ENCODE measurements at regions not wholly inside any gene's neighbourhood (a gene's known extent, or its start where the extent isn't known, plus 50 kb on each side); places are given as distances from the start of the nearest gene placed in this dataset.
A peak's percentile ranks its signal among the peaks of the same experiment; 100 is the strongest.

GRCh38 chr10:107415446-107415845 lies 250.9 kb upstream of the SORCS1 start:
- ATAC-seq, result no peak
- peaks cover 0 to 4% (median 0%) of the 10 kb centered on the region in 9 donors for H3K27me3 ChIP-seq
- no peak for DNase-seq
- H3K27ac ChIP-seq, result no peak overlapping the region
- TF ChIP-seq CTCF (IDR thresholded peaks at IDR 0.05) (no peak), POLR2A (IDR thresholded peaks at IDR 0.05) (no peak)
- no peaks in the 10 kb centered on the region for H3K36me3 ChIP-seq
- no peaks in the 10 kb centered on the region for H3K4me1 ChIP-seq
- no peak overlapping the region for H3K4me3 ChIP-seq
- no peaks in the 10 kb centered on the region for H3K9me3 ChIP-seq
- intact Hi-C loops (cut with DNase I), result loop anchor here in 2 of 10 donors (10.0 kb wide), 1 partner anchor 399 kb away; no protein-coding TSS in a partner anchor
- WGBS, 4 donors, result 86 to 95% (median 89%) methylated on average over 2 of the region's 2 CpGs

- no peak overlapping the region for H3K4me3 ChIP-seq
- intact Hi-C loops (cut with DNase I), result loop anchor here in 3 of 10 donors (5.0 to 10.0 kb wide), 2 partner anchors 401 to 403 kb away; no protein-coding TSS in a partner anchor
- H3K27me3 ChIP-seq, result peaks cover 0 to 4% (median 0%) of the 10 kb centered on the region in 9 donors
- TF ChIP-seq CTCF (IDR thresholded peaks at IDR 0.05) (no peak), POLR2A (IDR thresholded peaks at IDR 0.05) (no peak)
- no peaks in the 10 kb centered on the region for H3K4me1 ChIP-seq
- 66 to 85% (median 78%) methylated on average over 1 of the region's 1 CpG for WGBS, 4 donors
- no peaks in the 10 kb centered on the region for H3K9me3 ChIP-seq
- no peak overlapping the region for H3K27ac ChIP-seq
- no peaks in the 10 kb centered on the region for H3K36me3 ChIP-seq
- no peak for ATAC-seq
- DNase-seq, result no peak
Measured at GRCh38 chr10:107413971-107414370, 249.5 kb upstream of the SORCS1 start.

GRCh38 chr10:107409522-107409921 lies 245.0 kb upstream of the SORCS1 start:
- Histone ChIP-seq H3K27me3 (peaks cover 0 to 4% (median 0%) of the 10 kb centered on the region in 9 donors), H3K4me1 (no peaks in the 10 kb centered on the region), H3K9me3 (no peaks in the 10 kb centered on the region), H3K4me3 (no peak overlapping the region), H3K36me3 (no peaks in the 10 kb centered on the region), H3K27ac (no peak overlapping the region)
- intact Hi-C loops (cut with DNase I), result loop anchor here in 3 of 10 donors (5.0 to 10.0 kb wide), 2 partner anchors 403 to 405 kb away; no protein-coding TSS in a partner anchor
- TF ChIP-seq POLR2A (IDR thresholded peaks at IDR 0.05), result no peak
- TF ChIP-seq CTCF (IDR thresholded peaks at IDR 0.05), result peak in 5 of 12 donors; percentile 17 to 43 (median 35)
- DNase-seq, result no peak
- 36 to 46% (median 45%) methylated on average over 4 of the region's 4 CpGs for WGBS, 4 donors
- no peak for ATAC-seq

- TF ChIP-seq POLR2A (IDR thresholded peaks at IDR 0.05), result no peak
- TF ChIP-seq CTCF (IDR thresholded peaks at IDR 0.05), result no peak
- ATAC-seq (no peak), DNase-seq (no peak)
- intact Hi-C loops (cut with DNase I), result no loop called here
- Histone ChIP-seq H3K4me3 (no peak overlapping the region), H3K27ac (no peak overlapping the region), H3K27me3 (no peaks in the 10 kb centered on the region), H3K4me1 (no peaks in the 10 kb centered on the region), H3K9me3 (peaks cover 0 to 4% (median 0%) of the 10 kb centered on the region in 12 donors), H3K36me3 (no peaks in the 10 kb centered on the region)
Measured at GRCh38 chr10:107398115-107398514, 233.6 kb upstream of the SORCS1 start.

Data from heart left ventricle (tissue), 16 donors.